ENCODE measurements at regions not wholly inside any gene's neighbourhood (a gene's known extent, or its start where the extent isn't known, plus 50 kb on each side); places are given as distances from the start of the nearest gene placed in this dataset.
"Not testable (repeated sequence)": the region's sequence is repeated elsewhere in the genome, so short reads cannot be mapped to it uniquely, and the experiment has no call there.

DNA sequence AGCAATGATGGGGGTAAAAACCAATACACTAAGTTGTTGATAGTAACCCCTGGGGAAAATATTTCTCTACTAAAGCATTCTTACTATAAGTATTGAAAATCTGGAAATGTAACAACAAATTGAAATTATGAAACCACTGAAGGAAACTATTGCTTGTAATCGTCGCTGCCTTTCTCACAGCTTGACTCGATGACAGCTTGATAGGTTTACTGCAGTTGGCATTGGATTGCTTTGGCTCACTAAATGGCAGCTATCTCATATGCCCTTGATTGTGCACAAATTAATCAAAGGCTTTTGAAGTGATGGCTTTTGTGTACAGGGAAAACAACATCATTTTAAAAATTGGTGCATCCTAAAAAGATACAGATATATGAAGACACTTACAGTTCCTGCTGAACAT lies 419.6 kb upstream of the TENM3 start:
- Mint-ChIP-seq H3K36me3 (ENCODE audit: insufficient read depth) (no peaks in the 10 kb centered on the region), H3K27me3 (no peaks in the 10 kb centered on the region)

GRCh38 chr4:181825564-181825963 lies 417.6 kb upstream of the TENM3 start:
- DNase-seq (ENCODE audit: low spot score in 2 of 2) (no peak), ATAC-seq (replicated peaks; ENCODE audit: extremely low read depth, poor library complexity, severe bottlenecking) (no peak)
- Mint-ChIP-seq H3K27me3 (no peaks in the 10 kb centered on the region), H3K9me3 (no peaks in the 10 kb centered on the region), H3K4me1 (no peaks in the 10 kb centered on the region), H3K36me3 (ENCODE audit: insufficient read depth) (no peaks in the 10 kb centered on the region), H3K4me3 (no peak overlapping the region), H3K27ac (ENCODE audit: low read depth) (no peak overlapping the region)

More for the DNA sequence above, 419.6 kb upstream of the TENM3 start:
- Mint-ChIP-seq H3K4me3 (no peak overlapping the region), H3K4me1 (no peaks in the 10 kb centered on the region), H3K9me3 (peaks cover 5% of the 10 kb centered on the region), H3K27ac (ENCODE audit: low read depth) (no peak overlapping the region)
- ATAC-seq (replicated peaks; ENCODE audit: extremely low read depth, poor library complexity, severe bottlenecking) (no peak), DNase-seq (ENCODE audit: low spot score in 2 of 2) (no peak)

DNA sequence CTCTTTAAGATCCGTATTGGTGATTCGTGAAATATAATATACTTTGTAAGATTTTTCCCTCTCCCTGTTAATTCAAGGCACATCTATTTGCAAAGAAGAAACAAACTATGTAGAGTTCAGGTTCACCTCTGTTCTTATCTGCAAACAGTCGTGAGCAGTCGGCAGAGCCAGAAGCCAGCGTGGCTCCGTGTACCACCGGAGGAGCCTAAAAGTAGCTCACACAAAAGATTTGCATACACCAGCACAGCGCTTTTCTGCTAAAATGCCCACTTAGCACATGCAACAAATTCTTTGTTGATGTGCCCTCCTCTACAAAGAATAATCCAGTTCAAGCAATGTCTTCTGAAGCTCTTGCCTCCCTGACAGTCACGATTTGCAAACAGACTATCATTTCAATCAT lies 416.0 kb upstream of the TENM3 start:
- Mint-ChIP-seq H3K4me1 (no peaks in the 10 kb centered on the region), H3K27me3 (no peaks in the 10 kb centered on the region), H3K27ac (ENCODE audit: low read depth) (no peak overlapping the region), H3K9me3 (no peaks in the 10 kb centered on the region), H3K36me3 (ENCODE audit: insufficient read depth) (no peaks in the 10 kb centered on the region), H3K4me3 (no peak overlapping the region)
- no peak for ATAC-seq (replicated peaks; ENCODE audit: extremely low read depth, poor library complexity, severe bottlenecking)
- DNase-seq (ENCODE audit: low spot score in 2 of 2), result no peak

DNA sequence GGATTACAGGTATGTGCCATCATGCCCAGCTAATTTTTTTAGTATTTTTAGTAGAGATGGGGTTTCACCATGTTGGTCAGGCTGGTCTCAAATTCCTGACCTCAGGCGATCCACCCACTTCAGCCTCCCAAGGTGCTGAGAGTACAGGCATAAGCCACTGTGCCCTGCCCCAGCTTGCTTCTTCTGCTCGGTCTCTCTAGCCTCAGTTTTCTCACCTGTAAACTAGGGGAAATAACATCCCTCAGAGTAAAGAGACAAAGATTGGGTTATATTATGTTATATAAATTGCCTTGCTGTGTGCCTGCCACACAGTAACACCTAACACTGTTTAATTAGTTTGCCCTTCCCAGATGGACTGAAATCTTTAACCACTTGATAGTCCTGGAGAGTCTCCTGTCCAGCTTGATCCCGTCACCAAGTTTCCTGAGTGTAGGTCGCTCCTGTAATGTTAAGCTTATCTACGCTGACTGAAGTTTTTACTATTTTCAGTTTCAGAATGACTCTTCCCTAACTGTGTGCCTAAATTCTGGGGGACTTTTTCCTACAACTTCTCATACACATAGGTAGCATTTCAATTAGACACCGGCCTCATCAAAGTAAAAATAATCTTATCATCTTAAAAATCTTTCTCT lies 412.7 kb upstream of the TENM3 start:
- no peaks in the 10 kb centered on the region for H3K4me1 Mint-ChIP-seq
- no peak for ATAC-seq (replicated peaks; ENCODE audit: extremely low read depth, poor library complexity, severe bottlenecking)
- H3K4me3 Mint-ChIP-seq, result no peak overlapping the region
- no peaks in the 10 kb centered on the region for H3K36me3 Mint-ChIP-seq (ENCODE audit: insufficient read depth)
- no peak for DNase-seq (ENCODE audit: low spot score in 2 of 2)
- H3K9me3 Mint-ChIP-seq, result no peaks in the 10 kb centered on the region
- no peak overlapping the region for H3K27ac Mint-ChIP-seq (ENCODE audit: low read depth)
- H3K27me3 Mint-ChIP-seq, result no peaks in the 10 kb centered on the region

DNA sequence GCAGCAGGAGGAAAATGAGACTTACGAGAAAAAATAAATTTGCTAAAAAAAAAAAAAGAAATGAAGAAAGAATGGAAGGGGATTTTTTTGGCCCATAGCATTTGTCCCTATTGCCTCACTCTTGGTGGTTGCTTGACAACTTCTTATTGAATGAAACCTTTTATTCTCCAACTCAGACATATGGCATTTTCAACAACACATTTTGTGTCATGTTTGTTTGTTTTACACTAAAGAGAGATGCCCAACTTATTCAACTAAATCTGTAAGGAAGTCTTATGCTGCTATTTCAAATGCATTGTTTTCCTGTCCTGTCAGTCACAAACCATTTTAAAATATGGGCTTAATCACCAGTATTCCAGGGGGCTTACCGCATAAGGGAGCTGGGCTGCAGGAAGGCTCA lies 409.1 kb upstream of the TENM3 start:
- Mint-ChIP-seq H3K4me1 (no peaks in the 10 kb centered on the region), H3K9me3 (no peaks in the 10 kb centered on the region), H3K36me3 (ENCODE audit: insufficient read depth) (no peaks in the 10 kb centered on the region), H3K27me3 (no peaks in the 10 kb centered on the region), H3K4me3 (no peak overlapping the region), H3K27ac (ENCODE audit: low read depth) (no peak overlapping the region)
- ATAC-seq (replicated peaks; ENCODE audit: extremely low read depth, poor library complexity, severe bottlenecking), result no peak
- no peak for DNase-seq (ENCODE audit: low spot score in 2 of 2)

DNA sequence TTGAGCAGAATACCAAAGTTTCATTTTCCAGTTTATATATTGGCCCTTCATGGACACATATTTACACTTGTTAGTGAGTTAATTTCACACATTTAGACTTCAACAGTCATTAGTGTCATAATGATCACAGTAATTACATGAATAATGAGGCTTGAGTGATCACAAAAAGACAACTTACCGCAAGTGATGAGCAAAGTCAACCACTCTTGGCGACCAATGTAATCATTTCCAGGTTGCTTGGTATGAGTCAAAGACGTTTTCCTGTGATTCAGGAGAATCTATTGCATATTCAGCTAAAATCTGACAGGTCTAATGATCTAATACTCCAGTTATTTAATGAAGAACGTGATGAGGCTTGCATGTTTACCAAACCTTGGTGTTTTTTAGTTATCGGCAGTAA lies 407.9 kb upstream of the TENM3 start:
- Mint-ChIP-seq H3K27ac (ENCODE audit: low read depth) (no peak overlapping the region), H3K36me3 (ENCODE audit: insufficient read depth) (no peaks in the 10 kb centered on the region)
- no peak for ATAC-seq (replicated peaks; ENCODE audit: extremely low read depth, poor library complexity, severe bottlenecking)

GRCh38 chr4:181838253-181838652 lies 404.9 kb upstream of the TENM3 start:
- H3K27ac Mint-ChIP-seq (ENCODE audit: low read depth), result no peak overlapping the region
- H3K27me3 Mint-ChIP-seq, result no peaks in the 10 kb centered on the region
- H3K4me1 Mint-ChIP-seq, result no peaks in the 10 kb centered on the region
- no peaks in the 10 kb centered on the region for H3K36me3 Mint-ChIP-seq (ENCODE audit: insufficient read depth)
- ATAC-seq (replicated peaks; ENCODE audit: extremely low read depth, poor library complexity, severe bottlenecking), result no peak
- no peak overlapping the region for H3K4me3 Mint-ChIP-seq
- H3K9me3 Mint-ChIP-seq, result no peaks in the 10 kb centered on the region
- DNase-seq (ENCODE audit: low spot score in 2 of 2), result no peak

More for the DNA sequence above, 407.9 kb upstream of the TENM3 start:
- H3K9me3 Mint-ChIP-seq, result no peaks in the 10 kb centered on the region
- H3K4me1 Mint-ChIP-seq, result no peaks in the 10 kb centered on the region
- no peak for DNase-seq (ENCODE audit: low spot score in 2 of 2)
- no peak overlapping the region for H3K4me3 Mint-ChIP-seq
- no peaks in the 10 kb centered on the region for H3K27me3 Mint-ChIP-seq

- not testable (repeated sequence) for ATAC-seq (replicated peaks; ENCODE audit: extremely low read depth, poor library complexity, severe bottlenecking); H3K4me3 Mint-ChIP-seq; H3K4me1 Mint-ChIP-seq; DNase-seq (ENCODE audit: low spot score in 2 of 2); H3K27ac Mint-ChIP-seq (ENCODE audit: low read depth); H3K9me3 Mint-ChIP-seq; H3K27me3 Mint-ChIP-seq; H3K36me3 Mint-ChIP-seq (ENCODE audit: insufficient read depth)
Measured at GRCh38 chr4:181843797-181844196, 399.4 kb upstream of the TENM3 start.

GRCh38 chr4:181845617-181846016 lies 397.6 kb upstream of the TENM3 start:
- H3K4me3 Mint-ChIP-seq, result no peak overlapping the region

DNA sequence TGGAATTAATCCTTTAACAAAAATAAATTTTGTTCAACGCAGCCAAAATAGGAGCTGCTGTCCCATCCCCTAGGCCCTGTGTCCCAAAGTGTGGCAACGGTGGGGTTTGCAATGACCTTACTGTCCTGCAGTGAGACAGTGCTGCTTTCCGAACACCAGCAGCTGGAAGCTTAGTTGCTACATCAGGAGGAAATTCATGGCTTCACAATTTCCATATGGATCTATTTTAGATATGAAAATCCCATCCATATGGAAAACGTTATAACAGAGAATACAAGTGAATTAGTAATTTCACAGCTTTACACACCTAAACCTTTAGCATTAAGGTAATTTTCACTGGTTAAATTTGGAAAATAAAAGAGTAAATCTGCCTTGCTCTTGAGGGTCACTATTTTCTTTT lies 396.3 kb upstream of the TENM3 start:
- Mint-ChIP-seq H3K27ac (ENCODE audit: low read depth) (no peak overlapping the region), H3K4me1 (no peaks in the 10 kb centered on the region), H3K4me3 (no peak overlapping the region), H3K27me3 (no peaks in the 10 kb centered on the region), H3K36me3 (ENCODE audit: insufficient read depth) (peaks cover 1% of the 10 kb centered on the region), H3K9me3 (peaks cover 19% of the 10 kb centered on the region)
- ATAC-seq (replicated peaks; ENCODE audit: extremely low read depth, poor library complexity, severe bottlenecking) (no peak), DNase-seq (ENCODE audit: low spot score in 2 of 2) (no peak)

More at GRCh38 chr4:181845617-181846016, 397.6 kb upstream of the TENM3 start:
- DNase-seq (ENCODE audit: low spot score in 2 of 2), result no peak
- no peaks in the 10 kb centered on the region for H3K4me1 Mint-ChIP-seq
- H3K27ac Mint-ChIP-seq (ENCODE audit: low read depth), result no peak overlapping the region
- no peaks in the 10 kb centered on the region for H3K27me3 Mint-ChIP-seq
- H3K9me3 Mint-ChIP-seq, result peaks cover 11% of the 10 kb centered on the region
- ATAC-seq (replicated peaks; ENCODE audit: extremely low read depth, poor library complexity, severe bottlenecking), result no peak
- H3K36me3 Mint-ChIP-seq (ENCODE audit: insufficient read depth), result peaks cover 1% of the 10 kb centered on the region

- Mint-ChIP-seq H3K27me3 (no peaks in the 10 kb centered on the region), H3K27ac (ENCODE audit: low read depth) (no peak overlapping the region), H3K4me3 (no peak overlapping the region), H3K36me3 (ENCODE audit: insufficient read depth) (peaks cover 1% of the 10 kb centered on the region), H3K9me3 (peaks cover 19% of the 10 kb centered on the region), H3K4me1 (no peaks in the 10 kb centered on the region)
- DNase-seq (ENCODE audit: low spot score in 2 of 2) (no peak), ATAC-seq (replicated peaks; ENCODE audit: extremely low read depth, poor library complexity, severe bottlenecking) (no peak)
Measured at GRCh38 chr4:181848357-181848756, 394.8 kb upstream of the TENM3 start.

- H3K27me3 Mint-ChIP-seq, result no peaks in the 10 kb centered on the region
- ATAC-seq (replicated peaks; ENCODE audit: extremely low read depth, poor library complexity, severe bottlenecking) (no peak), DNase-seq (ENCODE audit: low spot score in 2 of 2) (no peak)
- H3K36me3 Mint-ChIP-seq (ENCODE audit: insufficient read depth), result peaks cover 1% of the 10 kb centered on the region
- H3K4me3 Mint-ChIP-seq, result no peak overlapping the region
- no peak overlapping the region for H3K27ac Mint-ChIP-seq (ENCODE audit: low read depth)
- no peaks in the 10 kb centered on the region for H3K4me1 Mint-ChIP-seq
- peaks cover 19% of the 10 kb centered on the region for H3K9me3 Mint-ChIP-seq
Measured at GRCh38 chr4:181849472-181849871, 393.7 kb upstream of the TENM3 start.

- no peak overlapping the region for H3K27ac Mint-ChIP-seq (ENCODE audit: low read depth)
- peaks cover 1% of the 10 kb centered on the region for H3K36me3 Mint-ChIP-seq (ENCODE audit: insufficient read depth)
- no peaks in the 10 kb centered on the region for H3K27me3 Mint-ChIP-seq
- no peak overlapping the region for H3K4me3 Mint-ChIP-seq
- H3K9me3 Mint-ChIP-seq, result peaks cover 39% of the 10 kb centered on the region
- H3K4me1 Mint-ChIP-seq, result no peaks in the 10 kb centered on the region
- DNase-seq (ENCODE audit: low spot score in 2 of 2), result no peak
- ATAC-seq (replicated peaks; ENCODE audit: extremely low read depth, poor library complexity, severe bottlenecking), result no peak
Measured at GRCh38 chr4:181853881-181854511, 389.2 kb upstream of the TENM3 start.

Data from central memory CD8-positive, alpha-beta T cell (primary cell).